Esophagus squamous epithelium (tissue), 5 donors: ENCODE measurements at regions not wholly inside any gene's neighbourhood (a gene's known extent, or its start where the extent isn't known, plus 50 kb on each side); places are given as distances from the start of the nearest gene placed in this dataset.
A peak's percentile ranks its signal among the peaks of the same experiment; 100 is the strongest.

Experiments
- DNase-seq: peaks from one replicate; lab custom pipeline; 2025; lab: John Stamatoyannopoulos, UW
- H3K27ac ChIP-seq, 4 donors: fragments of 200-600 bp; sonication (generic); one replicate each; pipeline ENCODE4 v1.5.1; 2016 to 2019; ENCODE audit warnings: mild to moderate bottlenecking in 1 of 4
- H3K27me3 ChIP-seq, 4 donors: fragments of 200-600 bp; sonication (generic); 1 replicate in 3 of 4; 2 replicates in 1 of 4; pipeline versions ENCODE4 v1.5.1 to v1.6.0; 2017 to 2021; ENCODE audit warnings: antibody characterized with exemption in 1 of 4
- H3K36me3 ChIP-seq, 3 donors: fragments of 200-600 bp; sonication (generic); one replicate each; pipeline ENCODE4 v1.5.1; 2016 to 2019
- H3K4me1 ChIP-seq, 3 donors: fragments of 200-600 bp; sonication (generic); one replicate each; pipeline ENCODE4 v1.5.1; 2017 to 2019
- H3K4me3 ChIP-seq, 4 donors: fragments of 200-600 bp; sonication (generic); 1 replicate in 3 of 4; 2 replicates in 1 of 4; pipeline ENCODE4 v1.5.1; 2016 to 2019; ENCODE audit warnings: mild to moderate bottlenecking in 2 of 4, moderate library complexity in 1 of 4
- H3K9me3 ChIP-seq, 3 donors: fragments of 200-600 bp; sonication (generic); one replicate each; pipeline ENCODE4 v1.5.1; 2016 to 2019
- POLR2A ChIP-seq, 4 donors: fragments of 450-650 bp; IDR thresholded peaks; one replicate each; pipeline ENCODE4 v1.6.1; 2017; ENCODE audit warnings: antibody characterized with exemption in 4 of 4, mild to moderate bottlenecking in 4 of 4, moderate library complexity in 3 of 4
- WGBS, 2 donors: methylation state at CpG; one replicate each; pipeline ENCODE4 v1.1.5; 2018; 5-methylcytosine and 5-hydroxymethylcytosine counted together
- intact Hi-C: fragments of 100-400 bp; cut with DNase I; formaldehyde crosslinking; loops from one replicate; pipeline ENCODE4 v1.15.0; 2022
- TF ChIP-seq, protein P1 (sequence below), 6 experiments: fragments of 450-650 bp in 4 of 6; fragments of 200-600 bp in 2 of 6; sonication (generic) in 2 of 6; IDR thresholded peaks; one replicate each; pipeline ENCODE4 v1.5.1; 2016 to 2019; ENCODE audit warnings: antibody characterized with exemption in 6 of 6, mild to moderate bottlenecking in 4 of 6, moderate library complexity in 4 of 6
- donor health status: DM: yes; HTN: yes; CAD: no.

DNA sequence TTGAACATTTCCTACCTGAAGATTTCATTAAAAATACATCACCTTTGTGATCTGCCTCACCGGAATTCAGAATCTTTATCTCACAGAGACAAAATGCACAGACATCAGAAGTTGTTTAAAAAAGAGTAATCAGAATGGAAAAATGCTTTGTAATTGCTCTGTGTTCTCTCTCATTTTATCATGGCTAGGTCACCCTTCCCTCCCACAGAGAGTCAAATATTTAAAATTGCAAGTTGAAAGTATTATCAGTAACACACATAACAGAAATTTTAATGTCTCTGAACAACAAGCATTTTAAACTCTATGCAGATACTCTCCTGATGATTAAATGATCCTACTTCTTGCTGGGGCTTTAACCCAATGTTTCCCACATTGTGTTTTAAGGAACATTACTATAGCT lies 362.0 kb downstream of the CBLL2 start:
- H3K36me3 ChIP-seq, result no peaks in the 10 kb centered on the region
- no peak for TF ChIP-seq POLR2A (IDR thresholded peaks at IDR 0.05)
- TF ChIP-seq, protein P1, sequence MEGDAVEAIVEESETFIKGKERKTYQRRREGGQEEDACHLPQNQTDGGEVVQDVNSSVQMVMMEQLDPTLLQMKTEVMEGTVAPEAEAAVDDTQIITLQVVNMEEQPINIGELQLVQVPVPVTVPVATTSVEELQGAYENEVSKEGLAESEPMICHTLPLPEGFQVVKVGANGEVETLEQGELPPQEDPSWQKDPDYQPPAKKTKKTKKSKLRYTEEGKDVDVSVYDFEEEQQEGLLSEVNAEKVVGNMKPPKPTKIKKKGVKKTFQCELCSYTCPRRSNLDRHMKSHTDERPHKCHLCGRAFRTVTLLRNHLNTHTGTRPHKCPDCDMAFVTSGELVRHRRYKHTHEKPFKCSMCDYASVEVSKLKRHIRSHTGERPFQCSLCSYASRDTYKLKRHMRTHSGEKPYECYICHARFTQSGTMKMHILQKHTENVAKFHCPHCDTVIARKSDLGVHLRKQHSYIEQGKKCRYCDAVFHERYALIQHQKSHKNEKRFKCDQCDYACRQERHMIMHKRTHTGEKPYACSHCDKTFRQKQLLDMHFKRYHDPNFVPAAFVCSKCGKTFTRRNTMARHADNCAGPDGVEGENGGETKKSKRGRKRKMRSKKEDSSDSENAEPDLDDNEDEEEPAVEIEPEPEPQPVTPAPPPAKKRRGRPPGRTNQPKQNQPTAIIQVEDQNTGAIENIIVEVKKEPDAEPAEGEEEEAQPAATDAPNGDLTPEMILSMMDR (IDR thresholded peaks at IDR 0.05), result no peak
- WGBS, 2 donors, result 71 to 88% methylated on average over 1 of the region's 1 CpG
- H3K4me1 ChIP-seq, result no peaks in the 10 kb centered on the region
- H3K27me3 ChIP-seq, result no peaks in the 10 kb centered on the region
- H3K4me3 ChIP-seq, result no peak overlapping the region
- DNase-seq, result no peak
- no peak overlapping the region for H3K27ac ChIP-seq
- H3K9me3 ChIP-seq, result no peaks in the 10 kb centered on the region
- intact Hi-C loops, result no loop called here

DNA sequence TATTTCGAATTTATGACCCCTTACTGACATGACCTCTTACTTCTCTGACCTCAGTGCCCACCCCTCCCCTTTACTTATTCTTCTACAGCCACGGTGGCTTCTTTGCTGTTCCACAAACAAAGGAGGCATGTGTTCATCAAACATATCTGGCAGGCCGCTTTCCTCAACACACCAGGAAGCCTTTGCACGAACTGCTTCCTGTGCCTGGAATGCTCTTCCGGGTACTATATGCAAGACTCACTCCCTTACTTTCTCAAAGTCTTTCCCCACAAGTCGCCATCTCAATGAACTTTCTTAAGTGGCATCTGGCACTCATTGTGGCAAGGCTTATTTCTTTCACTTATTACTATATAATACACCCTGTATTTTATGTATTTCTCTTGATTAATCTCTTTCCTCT lies 351.5 kb upstream of the DDX53 start:
- WGBS, 2 donors, result 55 to 61% methylated on average over 6 of the region's 6 CpGs
- TF ChIP-seq, protein P1 (IDR thresholded peaks at IDR 0.05), result no peak
- no peak for TF ChIP-seq POLR2A (IDR thresholded peaks at IDR 0.05)
- Histone ChIP-seq H3K27ac (no peak overlapping the region), H3K9me3 (no peaks in the 10 kb centered on the region), H3K4me1 (no peaks in the 10 kb centered on the region), H3K4me3 (no peak overlapping the region), H3K36me3 (no peaks in the 10 kb centered on the region), H3K27me3 (no peaks in the 10 kb centered on the region)
- intact Hi-C loops, result no loop called here
- no peak for DNase-seq

DNA sequence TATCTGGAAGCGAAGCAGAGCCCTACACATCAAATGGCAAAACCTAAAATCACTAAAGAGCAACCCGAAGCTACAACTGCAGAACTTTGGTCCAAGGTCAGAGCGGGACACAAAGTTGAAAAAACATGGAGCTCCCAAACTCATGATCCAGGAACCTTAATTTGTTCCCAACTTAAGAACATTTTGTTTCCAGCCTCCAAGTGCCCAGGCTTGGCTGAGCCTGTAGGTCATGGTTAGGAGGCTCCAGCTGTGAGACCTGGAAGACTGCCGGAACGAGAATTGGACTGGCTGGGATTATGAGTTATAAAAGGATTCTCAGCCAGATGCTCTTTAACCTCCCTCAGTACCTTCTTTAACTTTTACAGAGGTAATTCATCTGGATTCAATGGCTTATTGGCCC lies 349.1 kb upstream of the DDX53 start:
- intact Hi-C loops, result no loop called here
- no peak for DNase-seq

DNA sequence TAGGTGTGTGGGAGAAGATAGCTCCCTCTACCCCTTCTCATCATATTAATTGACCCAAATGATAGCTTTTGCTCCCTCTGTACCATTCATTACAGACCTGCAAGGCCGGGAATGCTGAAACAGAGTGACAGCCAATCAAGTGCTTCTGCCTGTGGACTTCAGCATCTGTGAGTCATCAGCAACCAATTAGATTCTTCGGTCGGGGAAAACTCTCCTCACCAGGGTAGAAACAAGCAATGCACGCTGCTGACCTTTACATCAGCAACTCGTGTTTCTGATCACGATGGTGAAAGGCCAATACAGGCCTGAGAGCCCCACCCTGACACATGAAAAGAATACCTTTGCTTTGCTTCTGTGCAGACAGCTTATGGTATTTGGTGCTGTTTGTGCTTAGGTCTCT lies 347.2 kb upstream of the DDX53 start:
- no peak for TF ChIP-seq POLR2A (IDR thresholded peaks at IDR 0.05)
- TF ChIP-seq, protein P1 (IDR thresholded peaks at IDR 0.05), result no peak
- WGBS, 2 donors, result 35 to 67% methylated on average over 2 to 4 of the region's 6 CpGs
- intact Hi-C loops, result no loop called here
- no peaks in the 10 kb centered on the region for H3K9me3 ChIP-seq
- DNase-seq, result no peak
- H3K4me1 ChIP-seq, result no peaks in the 10 kb centered on the region
- no peak overlapping the region for H3K4me3 ChIP-seq
- no peak overlapping the region for H3K27ac ChIP-seq
- H3K27me3 ChIP-seq, result no peaks in the 10 kb centered on the region
- H3K36me3 ChIP-seq, result no peaks in the 10 kb centered on the region

More for the DNA sequence above, 349.1 kb upstream of the DDX53 start:
- H3K4me1 ChIP-seq, result no peaks in the 10 kb centered on the region
- H3K27me3 ChIP-seq, result no peaks in the 10 kb centered on the region
- no peaks in the 10 kb centered on the region for H3K9me3 ChIP-seq
- WGBS, 2 donors, result 40 to 74% methylated on average over 1 to 5 of the region's 5 CpGs
- H3K4me3 ChIP-seq, result no peak overlapping the region
- TF ChIP-seq, protein P1 (IDR thresholded peaks at IDR 0.05), result no peak
- TF ChIP-seq POLR2A (IDR thresholded peaks at IDR 0.05), result no peak
- peak overlapping the region in 1 of 4 donors; percentile 17 for H3K27ac ChIP-seq
- no peaks in the 10 kb centered on the region for H3K36me3 ChIP-seq

DNA sequence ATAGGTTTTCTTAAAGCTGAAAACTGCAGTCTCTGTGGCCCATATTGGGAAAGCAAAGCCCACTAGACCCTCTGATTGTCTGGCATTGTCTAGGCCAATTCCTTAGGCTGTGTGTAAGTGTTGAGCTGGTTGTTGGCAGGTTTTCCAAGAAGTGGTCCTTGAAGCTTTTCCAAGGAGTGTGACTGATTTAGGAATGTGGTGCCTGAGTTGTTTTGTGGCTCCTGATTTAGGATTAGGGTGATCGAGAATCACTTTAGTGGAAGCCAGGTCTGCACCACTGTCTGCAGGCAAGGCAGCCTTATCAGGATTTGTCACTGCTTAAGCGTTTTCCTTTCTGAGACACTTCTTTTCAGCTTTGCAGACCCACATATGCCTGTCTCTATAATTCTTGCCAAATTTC lies 339.0 kb upstream of the DDX53 start:
- Histone ChIP-seq H3K4me1 (no peaks in the 10 kb centered on the region), H3K27ac (no peak overlapping the region), H3K9me3 (no peaks in the 10 kb centered on the region), H3K27me3 (no peaks in the 10 kb centered on the region), H3K4me3 (no peak overlapping the region), H3K36me3 (no peaks in the 10 kb centered on the region)
- intact Hi-C loops, result no loop called here
- TF ChIP-seq, protein P1 (IDR thresholded peaks at IDR 0.05), result no peak
- no peak for TF ChIP-seq POLR2A (IDR thresholded peaks at IDR 0.05)
- WGBS, 2 donors, result 56 to 62% methylated on average over 2 of the region's 2 CpGs
- DNase-seq, result no peak
